GM21723 (cell line): ENCODE measurements at regions not wholly inside any gene's neighbourhood (a gene's known extent, or its start where the extent isn't known, plus 50 kb on each side); places are given as distances from the start of the nearest gene placed in this dataset.
A peak's percentile ranks its signal among the peaks of the same experiment; 100 is the strongest.

Source experiments
- ATAC-seq: cut with Tn5 transposase; IDR thresholded peaks from one replicate; pipeline ENCODE4 v1.9.1; 2021; ENCODE audit warnings: mild to moderate bottlenecking, moderate library complexity; ENCODE audit not compliant: unreplicated experiment

DNA sequence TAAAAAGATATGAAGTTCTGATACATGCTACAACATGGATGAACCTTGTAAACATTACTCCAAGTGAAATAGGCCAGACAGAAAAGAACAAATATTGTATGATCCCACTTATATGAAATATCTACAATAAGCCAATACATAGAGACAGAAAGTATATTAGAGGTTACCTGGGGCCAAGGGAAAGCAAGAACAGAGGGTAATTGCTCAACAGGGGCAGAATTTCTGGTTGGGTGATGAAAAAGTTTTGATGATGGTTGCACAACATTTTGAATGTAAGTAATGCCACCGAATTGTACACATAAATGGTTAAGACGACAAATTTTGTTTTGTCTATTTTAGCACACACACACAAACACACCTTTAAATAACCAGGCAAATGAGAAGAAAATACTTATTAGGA is 268.4 kb downstream of the FOXO1 start:
- no peak for ATAC-seq

DNA sequence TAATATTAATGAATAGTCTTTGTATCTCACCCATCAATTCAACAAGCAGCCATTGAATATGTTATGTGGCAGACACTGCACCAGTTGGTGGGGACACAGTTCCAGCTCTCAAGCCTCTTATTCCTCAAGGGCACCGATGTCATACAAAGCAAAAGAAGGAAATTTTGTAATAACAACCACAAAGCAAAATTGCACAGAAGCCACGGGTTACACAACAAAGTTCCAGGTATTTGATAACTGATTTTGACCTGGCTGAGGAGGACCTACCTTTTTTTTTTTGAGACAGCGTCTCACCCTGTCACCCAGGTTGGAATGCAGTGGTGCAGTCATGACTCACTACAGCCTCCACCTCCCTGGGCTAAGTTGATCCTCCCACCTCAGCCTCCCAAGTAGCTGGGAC is 266.7 kb downstream of the FOXO1 start:
- ATAC-seq: no peak

DNA sequence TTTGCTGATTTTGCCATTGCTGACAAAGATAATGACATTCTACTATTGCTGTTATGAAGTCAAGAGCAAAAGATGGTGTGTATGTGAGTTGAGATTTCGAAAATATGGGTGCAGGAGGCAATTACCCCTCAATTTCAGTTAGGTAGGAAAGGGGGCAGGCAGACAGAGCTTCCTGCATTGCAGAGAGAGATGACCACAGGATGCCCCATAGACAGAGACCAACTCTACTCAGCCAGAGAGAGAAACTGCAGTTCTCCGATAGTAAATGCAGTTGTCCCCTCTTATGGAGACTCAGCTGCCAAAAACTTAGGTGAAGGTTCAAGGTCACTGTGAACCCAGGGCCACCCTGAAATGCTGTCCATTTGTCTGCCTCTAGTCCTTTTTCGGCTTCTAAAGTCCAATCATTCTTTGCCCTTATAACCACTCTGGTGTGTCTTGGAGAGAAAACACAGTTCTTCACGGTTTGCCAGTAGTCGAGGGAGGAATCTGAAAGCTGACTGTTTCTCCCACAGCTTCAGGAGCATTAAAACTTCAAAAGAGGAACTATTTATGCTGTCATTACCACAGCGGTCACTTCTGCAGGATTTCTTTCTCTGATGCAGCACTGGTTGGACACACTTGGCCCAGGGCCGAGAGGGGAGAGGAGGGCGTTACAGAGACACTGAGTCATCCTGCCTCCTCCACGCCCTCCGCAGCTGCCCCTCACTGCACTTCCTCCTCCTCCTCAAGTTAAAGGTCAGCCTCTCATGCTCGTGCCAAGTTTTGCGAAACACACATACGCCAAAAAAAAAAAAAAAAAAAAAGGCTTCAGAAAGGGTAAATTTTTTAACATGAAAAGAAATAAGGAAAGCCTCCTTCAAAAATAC is 264.3 kb downstream of the FOXO1 start:
- peak; percentile 97 for ATAC-seq

DNA sequence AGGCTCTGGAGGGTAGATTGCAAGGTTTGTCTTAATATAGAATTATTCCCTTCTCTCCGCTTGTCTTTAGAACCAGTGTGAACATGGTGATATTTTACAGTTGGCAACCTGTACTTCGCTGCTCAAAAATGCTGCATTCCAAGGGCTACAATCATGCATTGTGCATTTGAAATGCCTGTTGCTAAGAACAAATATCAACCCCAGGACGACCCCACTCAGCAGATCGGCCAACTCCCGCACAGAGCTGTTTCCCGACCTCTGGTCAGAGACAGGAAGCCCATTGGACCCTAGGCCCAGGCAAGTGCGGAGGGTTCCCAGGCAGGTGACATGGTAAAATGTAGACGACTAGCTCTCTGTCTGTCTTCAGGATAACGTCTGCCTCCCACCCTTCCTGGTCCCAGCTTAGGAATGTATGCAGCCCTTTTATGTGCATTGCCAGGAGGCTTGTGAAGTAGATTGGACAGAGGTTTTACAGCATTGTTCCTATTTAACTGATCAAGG is 263.5 kb downstream of the FOXO1 start:
- ATAC-seq: no peak

DNA sequence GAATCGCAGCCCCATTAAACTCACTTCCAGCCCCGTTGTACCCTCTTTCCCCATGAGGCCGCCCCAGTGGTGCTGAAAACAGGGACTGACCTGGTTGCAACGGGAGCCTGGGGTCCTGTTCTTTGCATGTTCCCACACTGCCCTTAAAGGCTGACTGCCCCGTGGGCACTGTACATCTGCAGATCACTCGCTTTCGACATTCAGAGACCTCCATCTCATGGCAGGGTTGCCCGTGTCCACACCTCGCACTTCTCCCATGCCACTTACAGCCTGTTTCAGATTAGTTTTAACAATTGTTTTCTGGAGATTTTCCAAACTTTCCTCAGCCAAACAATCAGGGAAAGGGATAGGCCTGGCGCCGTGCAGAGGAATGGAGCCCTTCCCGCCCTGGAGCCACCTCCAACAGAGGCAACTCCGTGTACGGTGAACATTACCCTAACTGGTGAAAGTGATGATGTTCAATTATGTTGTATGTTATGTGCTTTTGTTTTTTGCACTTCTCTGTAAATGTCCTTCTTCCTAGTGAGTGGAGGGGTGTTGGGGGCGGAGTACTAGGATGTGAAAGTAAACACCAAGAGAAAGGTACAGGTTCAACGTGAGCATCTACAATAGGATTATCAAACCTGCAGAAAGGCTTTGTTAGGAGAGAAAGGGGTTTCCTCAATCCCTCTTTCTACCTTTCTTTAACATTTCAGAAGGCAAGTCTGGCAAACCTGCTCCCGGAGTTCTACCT is 262.8 kb downstream of the FOXO1 start:
- ATAC-seq: no peak

DNA sequence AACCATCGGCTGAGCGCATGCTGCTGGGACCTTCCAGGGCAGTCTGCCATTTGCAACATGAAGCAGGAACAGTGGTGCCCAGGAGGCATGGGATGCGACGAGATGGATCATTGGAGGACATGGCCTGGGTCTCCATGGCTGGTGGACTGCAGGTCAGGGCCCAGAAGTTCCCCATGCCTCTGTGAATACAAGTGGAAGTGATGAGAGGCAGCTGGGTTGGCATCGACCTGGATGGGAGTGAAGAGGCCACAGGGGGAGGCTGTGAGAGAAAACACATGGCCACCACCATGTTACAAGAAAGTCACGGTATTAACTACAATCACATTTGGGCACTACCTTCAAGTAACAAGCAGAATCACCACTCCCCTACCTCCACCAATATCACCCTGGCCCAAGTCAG is 262.0 kb downstream of the FOXO1 start:
- no peak for ATAC-seq

DNA sequence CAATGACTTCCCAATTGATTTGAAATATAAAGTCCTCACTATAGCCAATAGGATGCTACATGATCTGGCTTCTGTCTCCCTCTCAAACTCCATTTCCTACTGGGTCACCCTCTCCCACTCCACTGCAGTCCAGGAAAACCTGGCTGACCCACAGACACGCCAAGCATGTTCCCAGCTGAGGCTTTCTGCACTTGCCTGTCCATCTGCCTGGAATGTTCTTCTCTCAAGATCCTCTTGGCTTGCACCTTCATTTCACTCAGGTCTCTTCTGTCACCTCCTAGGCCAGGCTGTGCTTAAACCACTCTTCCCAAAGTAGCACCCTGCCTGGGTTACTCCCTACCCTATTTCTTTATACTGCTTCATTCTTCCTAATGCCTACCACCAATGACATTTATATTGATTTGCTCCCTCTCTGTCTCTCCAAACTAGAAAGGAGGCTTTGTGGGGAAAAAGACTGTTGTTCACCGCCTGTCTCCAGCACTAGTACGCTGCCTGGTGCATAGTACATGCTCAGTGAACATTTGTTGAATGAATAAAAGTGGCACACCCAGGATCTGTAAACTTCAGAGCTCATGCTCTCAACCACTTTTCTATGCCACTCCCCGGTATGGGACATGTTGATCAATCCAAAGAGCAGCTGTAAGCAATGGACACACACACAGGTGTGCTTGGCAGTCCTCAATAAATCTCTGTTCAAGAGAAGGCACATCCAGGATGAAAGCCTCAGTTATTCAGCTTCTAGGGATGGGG is 261.3 kb downstream of the FOXO1 start:
- ATAC-seq: no peak

DNA sequence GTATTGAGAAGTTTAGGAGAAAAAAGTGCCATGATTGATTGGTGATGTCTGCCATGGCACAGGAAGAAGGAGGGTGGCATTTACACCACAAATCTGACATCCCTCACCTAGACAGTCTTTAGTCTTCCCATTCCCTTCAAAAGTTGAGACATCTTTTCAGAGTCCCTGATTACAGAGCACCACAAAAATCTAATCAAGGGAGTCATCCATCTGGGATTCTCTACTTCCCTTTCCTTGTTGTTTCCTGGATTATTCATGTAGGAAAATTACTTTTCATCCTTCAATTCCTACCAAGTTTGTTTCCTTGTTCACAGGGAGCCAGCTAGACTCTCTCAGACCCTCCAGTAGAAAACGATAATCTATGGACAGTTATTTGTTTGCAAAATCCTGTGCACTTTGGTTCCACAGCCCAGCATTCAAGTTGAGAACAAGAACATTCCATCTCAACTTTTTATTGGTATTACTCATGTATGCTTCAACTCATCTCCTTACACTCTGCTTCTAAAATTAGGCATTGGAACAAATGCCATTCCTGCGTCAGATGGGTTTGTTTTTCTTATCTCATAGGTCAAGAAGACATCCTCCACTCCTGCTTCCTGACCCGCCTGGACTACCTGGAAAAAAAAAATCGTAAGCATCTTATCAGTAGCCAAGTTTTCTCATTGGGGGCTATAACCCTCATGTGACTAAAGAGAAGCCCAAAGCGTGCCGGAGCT is 259.9 kb downstream of the FOXO1 start:
- no peak for ATAC-seq

DNA sequence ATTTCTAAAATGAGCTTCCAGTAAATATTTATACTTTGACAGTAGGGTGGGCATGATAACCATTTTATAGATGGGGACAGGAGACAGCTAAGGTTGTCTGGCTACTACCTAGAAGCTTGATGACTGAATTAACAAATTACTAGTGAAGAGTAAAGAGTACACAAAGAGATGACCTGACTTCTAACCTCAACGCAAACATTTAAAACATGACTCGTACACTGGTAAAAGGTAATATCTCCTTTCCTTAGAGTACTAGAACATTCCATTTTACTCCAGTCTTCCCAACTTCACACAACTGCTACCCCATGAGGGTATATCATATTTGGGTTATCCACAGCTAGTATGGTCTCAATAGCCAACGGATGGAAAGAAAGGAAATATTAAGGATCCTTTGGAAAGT is 258.9 kb downstream of the FOXO1 start:
- no peak for ATAC-seq

DNA sequence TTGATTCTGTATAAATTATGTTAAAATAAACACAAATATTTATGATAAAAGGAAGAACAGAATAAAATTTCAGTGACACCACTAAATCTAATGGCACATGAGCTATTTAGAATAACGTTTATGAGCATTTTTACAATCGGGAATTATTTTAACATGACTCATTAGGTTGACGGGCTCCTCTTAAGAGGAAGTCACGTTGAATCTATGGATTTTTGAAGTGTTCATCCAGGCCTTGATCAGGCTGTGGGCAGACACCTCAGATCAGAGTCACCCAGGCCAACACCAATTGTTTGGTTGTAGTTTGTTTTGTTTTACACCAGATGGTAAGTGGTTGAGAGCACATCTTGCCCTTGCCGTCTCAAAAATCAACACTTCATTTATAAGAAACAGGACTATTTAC is 257.8 kb downstream of the FOXO1 start:
- ATAC-seq: no peak

DNA sequence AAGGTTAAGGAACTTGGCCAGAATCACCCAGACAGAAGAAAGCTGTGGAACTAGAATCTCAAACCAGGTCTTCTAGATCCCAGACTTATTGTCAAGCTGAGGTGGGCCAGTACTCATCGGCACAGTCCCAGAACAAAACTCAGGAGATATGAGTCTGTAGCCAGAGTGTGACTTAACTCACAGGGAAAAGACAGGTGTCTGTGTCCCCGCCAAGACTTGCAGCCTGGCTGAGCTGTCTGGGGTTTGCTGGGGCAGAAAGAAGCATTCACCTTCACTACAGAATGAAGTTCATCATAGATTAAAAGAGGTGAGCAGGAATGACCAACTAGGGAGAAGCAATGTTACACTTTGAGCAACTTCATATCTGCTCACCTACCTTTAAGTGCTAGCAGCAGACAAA is 257.2 kb downstream of the FOXO1 start:
- no peak for ATAC-seq

DNA sequence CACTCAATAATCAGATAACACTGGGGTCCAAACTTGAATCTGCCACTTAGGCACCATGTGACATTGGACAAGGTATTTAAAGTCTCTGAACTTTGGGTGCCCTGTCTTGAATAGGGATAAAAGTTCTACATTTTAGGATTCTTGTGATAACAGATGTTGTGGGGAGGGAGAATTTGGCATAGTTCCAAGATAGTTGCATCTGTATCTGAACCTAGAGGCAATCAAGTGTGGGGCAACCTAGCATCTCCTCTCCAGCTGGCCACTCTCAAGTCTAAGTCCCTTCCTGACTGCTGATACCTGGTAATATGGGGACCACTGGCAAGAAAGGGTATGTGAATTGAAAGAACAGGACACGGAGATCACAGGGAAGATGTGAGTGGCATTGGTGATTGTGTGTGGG is 256.1 kb downstream of the FOXO1 start:
- no peak for ATAC-seq

DNA sequence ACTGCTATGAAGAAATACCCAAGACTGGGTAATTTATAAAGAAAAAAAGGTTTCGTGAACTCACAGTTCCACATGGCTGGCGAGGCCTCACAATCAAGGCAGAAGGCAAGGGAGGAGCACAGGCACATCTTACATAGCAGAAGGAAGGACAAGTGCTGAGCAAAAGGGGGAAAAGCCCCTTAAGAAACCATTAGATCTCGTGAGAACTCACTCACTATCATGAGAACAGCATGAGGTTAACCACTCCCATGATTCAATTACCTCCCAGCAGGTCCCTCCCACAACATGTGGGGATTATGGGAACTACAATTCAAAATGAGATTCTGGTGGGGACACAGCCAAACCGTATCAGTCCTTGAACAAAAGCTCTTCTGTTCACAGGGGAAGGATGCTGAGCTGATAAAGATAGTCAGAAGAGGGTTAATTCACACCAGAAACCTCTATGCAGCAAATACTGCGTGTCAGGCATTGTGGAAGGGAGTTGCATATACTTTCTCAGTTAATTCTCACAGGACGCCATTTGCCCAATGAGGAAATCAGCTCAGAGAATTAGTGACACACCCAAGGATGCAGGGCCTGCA is 246.2 kb downstream of the FOXO1 start:
- no peak for ATAC-seq

DNA sequence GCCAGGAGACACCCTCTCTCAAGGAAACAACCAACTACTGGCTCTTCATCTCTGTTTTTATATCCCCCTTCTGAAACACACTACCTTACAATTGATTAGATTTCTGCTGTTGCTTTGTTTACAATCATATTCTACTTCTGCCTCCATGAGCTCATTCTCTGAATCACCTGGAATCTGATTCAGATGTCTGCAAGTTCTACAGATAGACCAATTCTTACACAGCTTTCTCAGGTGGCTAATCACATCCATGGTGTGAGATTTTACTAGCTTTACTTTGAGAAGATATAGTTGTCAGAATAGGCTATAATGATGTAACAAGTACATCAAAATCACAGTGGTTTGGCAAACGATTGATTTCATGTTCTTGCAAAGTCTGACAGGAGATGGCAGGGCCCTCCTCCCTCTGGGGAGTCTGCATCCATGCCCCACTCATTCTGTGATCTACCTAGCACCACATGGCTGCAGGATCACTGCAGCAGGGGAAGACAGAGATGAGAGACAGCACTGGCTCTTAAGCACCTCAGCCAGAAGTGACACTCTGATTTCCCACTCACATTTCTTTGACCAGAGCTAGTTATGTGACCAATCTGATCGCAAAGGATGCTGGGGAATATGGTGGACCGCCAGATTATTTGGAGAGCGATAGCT is 243.7 kb downstream of the FOXO1 start:
- ATAC-seq: no peak

DNA sequence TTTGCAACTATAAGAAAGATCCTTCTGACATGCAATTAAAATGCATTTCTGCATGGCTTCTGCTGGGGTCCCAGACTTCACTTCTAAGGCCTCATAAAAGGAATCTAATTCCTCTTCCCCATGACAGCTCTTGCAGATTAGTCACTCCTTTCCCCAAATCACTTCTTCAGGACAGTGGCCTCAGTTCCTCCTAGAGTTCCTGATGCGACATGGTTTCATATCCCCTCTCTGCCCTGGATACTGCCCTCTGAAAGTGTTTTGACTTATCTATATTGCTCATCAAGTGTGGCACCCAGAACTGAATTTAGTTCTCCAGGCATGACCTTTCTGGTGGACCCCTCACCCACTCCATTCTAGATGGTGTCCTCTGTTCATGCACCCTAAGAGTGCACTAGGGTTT is 238.1 kb downstream of the FOXO1 start:
- ATAC-seq: no peak

DNA sequence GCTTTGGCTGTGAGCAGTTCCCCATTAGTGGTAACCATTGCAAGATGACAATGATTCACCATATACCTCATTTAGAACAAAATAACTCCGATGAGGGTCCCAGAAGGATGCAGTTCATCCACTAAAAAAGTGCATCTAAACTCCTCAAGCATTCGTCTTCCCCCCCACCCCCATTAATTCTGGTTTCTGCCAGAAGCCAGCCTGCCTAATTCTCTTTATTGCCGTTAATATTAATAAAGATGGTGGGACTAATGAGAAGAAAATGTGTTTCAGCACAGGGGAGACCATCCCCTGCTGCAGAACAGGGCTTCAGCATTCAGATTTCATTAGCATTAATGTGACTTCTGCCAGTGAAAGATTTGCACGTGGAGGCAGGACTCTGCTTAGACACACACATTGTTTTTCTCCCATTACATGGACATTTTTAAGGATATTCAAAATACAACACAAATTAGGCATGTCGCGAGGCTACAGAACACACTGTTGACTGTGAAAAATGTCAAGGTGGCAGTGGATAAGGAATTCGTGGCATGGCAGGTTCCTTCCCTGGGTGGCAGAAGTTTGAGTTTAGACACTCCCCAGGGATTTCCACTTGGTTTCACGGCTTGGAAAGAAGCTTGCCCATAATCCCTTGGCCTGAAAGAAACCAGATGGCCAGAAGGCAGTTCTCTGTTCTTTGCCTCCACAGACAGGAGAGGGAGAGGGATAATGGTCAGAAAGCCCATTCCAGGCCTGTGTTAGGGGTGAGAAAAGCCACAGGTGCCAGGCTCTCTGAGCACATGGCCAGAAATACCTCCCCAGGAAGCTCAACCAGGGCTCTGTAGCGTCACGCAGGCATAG is 236.5 kb downstream of the FOXO1 start:
- no peak for ATAC-seq

DNA sequence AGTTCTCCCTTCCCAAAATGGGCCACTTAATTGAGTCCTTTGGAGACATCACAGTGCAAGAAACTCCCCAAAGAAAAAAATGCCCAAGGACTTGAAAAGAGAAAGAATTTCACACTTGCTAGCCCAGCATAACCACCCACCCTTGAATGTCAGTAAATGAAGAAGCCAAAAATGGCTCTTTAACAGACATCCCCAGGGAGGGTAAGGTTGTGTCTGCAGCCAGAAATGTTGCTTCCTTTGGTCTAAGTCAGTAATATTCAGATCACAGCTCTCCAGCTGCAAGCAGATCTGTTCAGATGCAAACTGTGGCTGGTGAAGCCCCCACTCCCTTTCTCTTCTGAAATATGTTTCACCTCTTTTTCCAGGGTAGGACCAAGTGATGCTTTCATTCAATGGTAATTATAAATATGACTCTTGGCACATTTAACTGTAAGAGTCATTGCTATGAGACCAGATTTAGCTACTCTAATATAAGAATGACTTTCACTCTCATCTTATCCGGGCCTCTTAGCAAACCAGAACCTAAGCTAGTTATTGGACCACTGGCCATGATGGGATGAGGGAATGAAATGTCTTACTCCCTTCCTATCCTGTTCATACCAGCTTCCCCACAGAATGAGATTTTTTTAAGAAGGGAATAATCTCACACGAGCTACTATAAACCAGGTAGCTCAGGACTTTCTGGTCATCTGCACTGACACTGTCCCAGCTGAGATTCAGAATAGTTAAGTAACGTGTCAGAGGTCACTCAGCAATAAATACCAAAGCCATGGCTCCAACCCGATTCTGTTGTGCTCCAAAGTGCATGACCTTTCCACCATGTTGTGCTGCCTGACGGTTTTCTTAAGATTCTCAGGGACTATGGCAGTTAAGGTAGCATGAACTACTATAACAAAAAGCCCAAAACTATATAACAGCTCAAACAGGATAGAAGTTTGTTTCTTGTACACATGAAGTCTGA is 234.1 kb downstream of the FOXO1 start:
- peak; percentile 69 for ATAC-seq

DNA sequence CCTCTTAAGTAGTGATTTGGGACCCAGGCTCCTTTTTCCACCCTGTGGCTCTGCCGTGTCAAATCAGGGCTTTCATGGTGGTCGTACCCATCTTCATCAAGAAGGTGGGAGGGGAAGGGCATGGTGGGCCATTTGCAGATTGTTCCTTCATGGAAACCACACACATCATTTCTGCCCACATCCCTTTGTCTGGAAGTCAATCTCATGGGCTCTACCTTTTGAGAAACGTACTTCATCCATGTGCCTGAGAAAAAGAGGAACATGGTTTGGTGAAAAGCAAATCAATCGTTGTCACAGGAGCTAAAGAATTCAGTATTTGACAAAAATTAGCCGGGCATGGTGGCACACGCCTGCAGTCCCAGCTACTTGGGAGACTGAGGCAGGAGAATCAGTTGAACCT is 233.4 kb downstream of the FOXO1 start:
- ATAC-seq: no peak
